NCI-H2171 treated with DMSO at 0.1 percent for 48 hours (cell line): ENCODE measurements at regions not wholly inside any gene's neighbourhood (a gene's known extent, or its start where the extent isn't known, plus 50 kb on each side); places are given as distances from the start of the nearest gene placed in this dataset.
A peak's percentile ranks its signal among the peaks of the same experiment; 100 is the strongest.

ENCODE experiments used
- DNase-seq: peaks from one replicate; lab custom pipeline; 2025; lab: John Stamatoyannopoulos, UW

DNA sequence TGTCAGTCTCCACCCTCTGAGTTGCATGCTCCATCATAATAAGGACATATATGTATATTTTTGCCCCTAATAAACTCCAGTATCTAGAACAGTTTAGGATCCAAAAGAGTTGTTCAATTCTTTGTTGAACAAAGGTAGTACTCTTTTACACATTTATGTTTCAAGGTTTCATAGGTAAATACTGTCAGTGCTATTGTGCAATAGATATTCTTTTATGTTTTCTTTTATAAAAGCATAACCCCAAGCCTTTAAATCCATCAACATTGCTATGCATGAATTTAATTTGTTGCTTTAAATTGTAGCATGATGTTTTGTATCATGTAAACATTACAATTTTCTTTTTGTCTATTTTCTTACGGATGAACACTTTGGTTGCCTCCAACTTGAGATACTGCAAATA is 469.7 kb upstream of the COBL start:
- DNase-seq, result no peak

DNA sequence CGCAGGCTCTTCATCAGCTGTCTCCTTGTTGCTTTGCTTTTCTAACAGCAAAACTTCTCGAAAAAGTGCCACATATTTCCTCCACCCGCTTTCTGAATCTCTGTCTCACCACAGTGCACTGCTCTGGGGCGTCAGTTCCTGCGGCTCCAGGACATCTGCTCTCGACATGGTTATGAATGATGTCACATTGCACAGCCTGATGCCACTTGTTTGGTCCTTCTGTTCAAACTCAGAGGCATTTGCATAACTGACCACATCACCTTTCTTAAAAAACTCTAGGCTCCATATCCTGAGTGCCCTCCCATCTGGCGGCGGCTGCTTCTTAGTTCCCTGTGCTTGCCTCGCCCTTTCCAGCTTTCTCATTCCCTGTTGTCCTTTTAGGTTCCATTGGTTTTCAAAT is 469.3 kb upstream of the COBL start:
- no peak for DNase-seq

DNA sequence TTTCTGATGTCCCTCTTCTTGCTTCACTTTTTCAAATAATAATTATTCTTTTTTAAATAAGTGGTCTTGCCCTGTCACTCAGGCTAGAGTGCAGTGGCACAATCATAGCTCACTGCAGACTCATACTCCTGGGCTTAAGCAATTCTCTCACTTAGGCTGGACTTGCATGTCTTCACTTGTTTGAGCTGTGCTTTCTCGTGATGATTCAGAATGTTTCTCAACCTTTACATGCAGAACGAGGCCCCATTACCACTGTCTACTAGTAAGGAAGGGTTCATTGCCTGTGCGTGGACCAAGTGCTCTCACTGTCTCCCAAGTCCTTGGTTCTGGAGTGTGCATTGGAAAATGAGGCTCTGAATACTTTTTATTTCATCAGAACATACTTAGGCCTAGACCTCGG is 468.6 kb upstream of the COBL start:
- no peak for DNase-seq

DNA sequence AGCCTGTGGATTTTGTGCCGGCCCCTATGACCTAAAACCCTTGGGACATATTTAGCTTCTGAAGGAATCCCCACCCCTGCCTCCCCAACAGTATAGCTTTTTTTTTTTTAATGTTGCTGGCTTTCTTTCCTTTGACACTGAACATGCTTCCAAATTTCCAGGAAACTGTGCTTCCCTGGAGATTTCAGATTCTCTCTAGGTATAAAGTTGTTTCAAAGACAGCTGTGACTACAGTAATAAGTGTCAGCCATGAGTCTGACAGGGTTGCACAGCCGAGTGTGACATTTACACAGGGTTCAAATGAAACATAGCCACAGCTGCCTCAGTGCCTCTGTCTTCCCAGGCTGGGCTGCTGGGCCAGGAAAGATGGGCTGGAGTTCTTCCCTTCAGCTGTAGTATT is 466.6 kb upstream of the COBL start:
- no peak for DNase-seq

DNA sequence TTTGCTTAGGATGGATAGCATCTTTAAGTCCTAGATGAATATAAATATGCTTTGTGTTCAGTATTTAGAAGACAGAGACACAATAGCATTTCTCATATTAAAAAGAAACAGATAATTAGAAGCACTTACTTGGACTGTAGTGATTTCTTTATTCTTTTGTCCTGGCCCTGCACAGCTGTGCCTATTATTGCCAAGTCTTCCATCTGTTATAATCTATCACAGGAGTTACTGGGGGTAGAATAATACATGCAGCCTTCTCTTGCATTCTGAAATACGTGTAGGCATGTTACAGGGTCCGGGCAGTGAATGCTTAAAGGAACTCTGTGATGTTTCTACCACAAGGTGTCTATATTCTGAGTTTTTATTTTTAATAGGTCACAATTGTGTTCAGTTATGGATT is 461.5 kb upstream of the COBL start:
- DNase-seq, result no peak

DNA sequence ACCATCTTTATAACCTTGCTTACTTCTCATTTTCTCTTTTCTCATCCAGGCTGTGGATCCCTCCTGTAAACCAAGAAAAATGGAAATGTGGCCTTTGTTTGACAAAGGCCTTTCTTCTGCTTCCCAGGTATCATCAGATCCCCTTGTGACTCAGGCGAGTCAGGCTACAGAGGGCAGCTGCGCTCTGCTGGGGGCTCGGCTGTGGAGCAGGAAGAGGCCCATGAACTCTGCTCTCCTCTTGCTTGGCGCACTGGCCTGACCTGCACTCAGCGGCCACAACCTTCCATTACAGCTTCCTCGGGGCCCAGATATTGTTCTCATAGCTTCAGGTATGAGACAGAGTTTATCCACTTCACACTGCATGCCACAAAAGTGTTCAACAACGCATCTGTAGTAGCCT is 457.6 kb upstream of the COBL start:
- no peak for DNase-seq

DNA sequence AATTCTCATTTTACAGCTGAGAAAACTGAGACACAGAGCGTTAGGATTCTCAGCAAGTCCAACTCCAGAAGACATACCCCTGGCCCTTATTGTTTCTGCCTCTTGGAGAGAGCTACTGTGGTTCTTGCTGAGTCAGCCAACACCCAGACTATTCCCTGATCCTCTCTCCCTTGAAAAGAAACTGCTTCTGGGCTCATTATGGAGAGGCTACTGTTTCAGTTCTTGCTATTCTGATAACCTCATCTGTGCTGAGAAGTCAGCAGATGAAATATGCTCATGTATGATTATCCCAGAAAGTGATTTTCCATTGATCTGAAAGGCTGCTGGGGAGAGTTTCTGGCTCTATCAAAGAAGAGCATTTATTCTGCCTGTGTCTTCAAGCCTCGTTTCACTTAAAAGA is 455.6 kb upstream of the COBL start:
- no peak for DNase-seq

DNA sequence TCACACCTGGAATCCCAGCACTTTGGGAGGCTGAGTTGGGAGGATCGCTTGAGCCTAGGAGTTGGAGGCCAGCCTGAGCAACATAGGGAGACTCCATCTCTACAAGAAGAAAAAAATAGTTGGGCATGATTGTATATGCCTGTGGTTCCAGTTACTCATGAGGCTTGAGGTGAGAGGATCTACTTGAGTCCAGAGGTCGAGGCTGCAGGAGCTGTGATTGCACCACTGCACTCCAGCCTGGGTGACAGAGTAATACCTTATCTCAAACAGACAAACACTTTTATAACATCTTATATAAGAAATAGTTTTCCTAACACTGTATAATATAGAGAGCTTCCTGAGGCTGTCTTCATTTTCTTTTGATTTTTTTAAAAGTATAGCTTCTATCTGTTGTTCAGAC is 448.4 kb upstream of the COBL start:
- no peak for DNase-seq

DNA sequence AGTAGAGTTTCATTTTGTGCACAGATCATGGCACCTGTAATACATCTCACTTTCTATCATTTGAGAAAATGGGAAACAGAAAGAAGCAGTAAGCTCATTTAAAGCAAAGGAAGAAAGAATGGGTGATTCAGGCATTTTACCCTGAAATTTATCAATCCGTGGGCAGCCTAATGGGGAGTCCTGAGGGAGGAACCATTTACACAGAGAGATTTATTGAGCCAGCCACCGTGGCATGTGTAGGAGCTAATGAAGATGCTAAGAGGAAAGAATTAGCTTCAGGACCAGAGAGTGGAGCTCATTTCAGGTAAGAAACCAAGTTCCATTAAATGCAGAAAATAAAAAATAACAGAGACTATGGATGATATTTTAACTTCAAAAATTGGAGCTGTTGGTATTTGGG is 443.4 kb upstream of the COBL start:
- DNase-seq, result no peak

DNA sequence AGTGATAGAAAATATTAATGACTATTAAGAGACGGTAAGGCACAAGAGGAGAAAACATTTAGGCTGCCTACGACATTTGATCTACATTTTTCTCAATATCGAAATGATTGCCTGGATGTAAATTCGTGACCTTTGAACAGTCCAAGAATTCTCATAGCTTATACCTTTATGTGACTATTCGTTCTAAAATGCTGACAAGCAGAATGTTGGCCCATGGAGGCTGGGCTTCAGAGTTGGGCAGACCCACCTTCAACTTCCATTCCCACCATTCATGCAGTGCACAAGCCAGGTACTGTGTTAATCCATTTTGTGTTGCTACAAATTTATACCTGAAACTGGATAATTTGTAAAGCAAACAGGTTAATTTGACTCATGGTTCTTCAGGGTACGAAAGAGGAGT is 441.4 kb upstream of the COBL start:
- DNase-seq, result no peak

DNA sequence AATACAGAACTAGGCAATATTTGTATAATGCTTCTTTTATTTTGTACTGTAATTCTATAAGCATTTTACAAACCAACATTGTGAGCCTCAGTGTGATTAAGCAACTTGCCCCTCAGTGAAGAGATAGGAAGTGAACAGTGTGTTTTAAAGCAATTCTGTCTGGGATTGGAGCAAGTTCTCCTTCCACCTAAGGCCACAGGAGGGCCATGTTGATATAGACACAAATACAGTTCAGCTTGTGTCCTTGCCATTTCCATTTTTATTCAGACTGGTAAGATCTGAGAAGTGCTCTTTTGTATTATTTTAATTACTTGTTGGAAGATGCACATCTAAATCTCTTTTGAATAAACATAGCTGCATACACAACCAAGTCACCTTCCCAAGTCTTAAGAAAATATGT is 416.3 kb upstream of the COBL start:
- DNase-seq, result no peak

DNA sequence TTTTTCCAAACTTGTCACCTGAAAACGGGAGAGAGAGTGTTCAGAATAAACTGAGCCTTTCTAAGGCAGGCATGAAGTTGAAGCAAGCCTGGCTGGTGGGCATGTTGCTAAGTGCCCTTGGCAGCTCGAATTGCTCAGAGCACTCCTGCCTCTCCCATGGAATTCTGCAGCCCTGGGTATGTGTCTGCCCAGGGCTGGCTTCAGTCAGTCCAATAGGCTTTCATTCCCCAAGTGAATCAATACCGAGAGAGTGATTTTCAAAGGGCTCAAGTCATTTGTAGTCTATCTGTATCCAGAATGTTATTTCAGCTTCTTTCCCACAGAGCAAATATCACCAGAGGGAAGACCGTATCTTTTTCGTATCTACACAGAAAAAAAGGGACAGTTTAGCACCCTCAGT is 415.5 kb upstream of the COBL start:
- DNase-seq, result no peak

DNA sequence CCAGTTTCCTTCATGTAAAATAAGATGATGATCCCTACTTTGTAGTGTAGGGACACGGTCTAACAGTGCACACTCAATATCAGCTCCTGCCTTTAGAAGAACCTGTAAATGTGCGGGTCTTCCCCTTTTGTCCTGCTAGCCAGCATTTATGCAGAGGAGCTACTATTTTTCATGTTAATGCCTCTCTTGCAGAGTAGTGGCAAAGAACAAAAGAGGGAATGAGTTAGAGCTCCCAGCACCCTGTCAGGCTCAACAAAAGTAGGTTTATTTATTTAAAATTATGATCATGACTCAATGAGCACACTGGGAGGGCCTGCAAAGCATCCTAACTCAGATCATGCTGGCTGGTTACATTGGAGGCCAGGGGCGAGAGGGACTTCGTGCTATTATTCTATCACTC is 414.5 kb upstream of the COBL start:
- no peak for DNase-seq

DNA sequence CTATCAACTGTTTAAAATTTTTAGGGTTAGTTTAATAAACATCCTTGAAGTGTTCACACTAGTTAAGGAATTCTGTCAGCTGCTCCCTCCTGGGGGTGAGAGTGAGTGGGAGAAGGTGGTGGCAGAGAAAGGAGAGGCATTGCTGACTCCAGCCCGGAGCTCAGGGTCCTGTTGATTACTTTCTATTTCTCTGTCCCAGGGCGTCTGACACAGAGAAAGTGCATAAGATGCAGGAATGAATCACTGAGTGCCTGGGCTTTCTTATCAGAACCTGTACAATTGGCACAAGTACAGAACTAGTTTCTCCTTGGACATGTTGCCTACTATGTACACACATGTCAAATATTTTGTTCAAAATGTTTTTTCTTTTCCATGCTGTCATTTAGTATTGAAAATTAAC is 410.8 kb upstream of the COBL start:
- no peak for DNase-seq

DNA sequence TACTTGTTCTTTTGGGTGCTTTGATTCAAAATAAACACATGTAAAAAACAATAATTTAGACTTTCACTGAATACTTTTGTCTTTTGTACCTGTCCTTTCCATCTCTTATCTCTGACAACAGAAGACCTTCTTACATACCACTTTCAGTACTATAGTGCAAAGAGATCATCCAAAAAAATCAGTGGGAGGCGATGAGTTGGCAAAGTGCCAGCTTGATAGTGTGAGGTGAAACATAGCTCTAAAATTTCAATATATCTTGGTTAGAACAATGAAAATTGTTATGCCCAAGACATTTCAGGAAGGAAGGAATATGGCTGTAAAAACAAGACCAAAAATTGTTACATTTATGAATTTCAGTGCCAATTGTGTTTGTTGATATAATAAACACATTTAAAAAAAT is 390.2 kb upstream of the COBL start:
- peak; percentile 27 for DNase-seq

DNA sequence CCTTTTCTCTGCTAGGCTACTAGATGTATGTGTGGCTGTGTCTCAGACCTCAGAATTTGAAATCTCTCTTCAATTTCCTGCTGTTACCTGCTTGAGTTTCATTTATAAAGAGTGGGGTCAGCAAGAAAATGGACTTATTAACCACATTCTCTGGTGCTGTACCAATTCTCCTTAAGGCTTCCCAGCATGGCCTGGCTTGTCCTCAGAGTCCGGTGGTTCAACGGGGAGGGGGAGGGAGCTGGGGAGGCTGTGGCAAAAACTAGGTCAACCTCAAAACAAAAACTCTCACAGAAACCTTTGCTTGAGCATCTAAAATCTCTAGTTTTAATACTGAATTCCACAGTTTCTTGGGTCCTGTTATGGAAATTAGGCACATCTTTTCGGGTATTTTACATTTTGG is 389.1 kb upstream of the COBL start:
- DNase-seq, result no peak

DNA sequence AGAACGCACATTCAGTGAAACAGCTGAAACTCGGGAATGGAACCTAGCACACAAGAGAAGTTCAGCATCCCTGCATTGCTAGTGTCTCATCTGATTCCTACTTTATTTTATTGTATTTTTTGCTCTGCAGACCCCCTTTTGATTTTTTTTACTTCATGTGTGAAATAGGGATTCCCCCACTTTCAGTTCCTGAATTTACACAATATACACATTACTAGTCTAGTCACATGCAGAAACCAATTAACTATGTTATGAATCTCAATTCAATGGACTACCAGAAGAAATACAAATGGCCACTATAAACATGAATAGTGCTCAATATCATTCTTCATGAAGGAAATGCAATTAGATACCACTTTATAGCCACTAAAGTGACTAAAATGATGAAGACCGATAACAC is 386.1 kb upstream of the COBL start:
- no peak for DNase-seq

DNA sequence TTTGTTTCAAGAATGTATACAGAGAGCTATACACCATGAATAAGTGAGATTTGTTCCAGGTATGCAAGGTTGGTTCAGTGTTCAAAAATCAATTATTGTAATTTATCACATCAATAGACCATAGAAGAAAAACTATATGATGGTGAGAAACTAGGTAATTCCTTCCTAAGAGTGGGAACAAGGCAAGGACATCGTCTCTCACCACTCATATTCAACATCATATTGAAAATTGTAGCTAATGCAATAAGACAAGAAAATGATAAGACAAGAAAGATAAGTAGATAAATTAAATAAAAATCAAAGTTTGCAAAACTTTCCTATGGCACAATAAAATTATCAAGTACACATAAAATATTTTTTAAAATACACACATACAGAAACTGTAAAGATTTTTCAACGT is 385.3 kb upstream of the COBL start:
- no peak for DNase-seq

DNA sequence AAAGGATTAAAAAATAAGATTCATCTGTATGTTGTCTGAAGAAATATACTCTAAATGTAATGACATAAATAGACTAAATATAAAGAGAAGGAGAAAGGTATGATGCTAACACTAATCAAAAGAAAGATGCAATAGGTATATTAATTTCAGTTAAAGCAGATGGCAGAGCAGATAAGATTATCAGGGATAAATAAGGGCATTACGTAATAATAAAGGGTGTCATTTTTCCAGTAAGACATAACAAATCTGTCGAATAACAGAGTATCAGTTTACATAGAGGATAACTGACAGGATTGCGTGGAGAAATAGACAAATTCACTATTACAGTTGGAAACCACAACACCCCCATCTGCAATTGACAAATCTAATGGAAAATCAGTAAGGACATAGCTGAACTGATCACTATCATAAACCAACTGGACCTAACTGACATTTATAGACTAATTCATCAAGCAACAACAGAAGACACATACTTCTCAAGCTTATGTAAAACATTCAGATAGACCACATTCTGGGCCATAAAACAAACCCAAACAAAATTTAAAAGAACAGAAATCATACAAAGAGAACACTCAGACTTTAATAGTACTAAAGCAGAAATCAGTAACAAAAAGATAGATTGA is 384.1 kb upstream of the COBL start:
- peak; percentile 67 for DNase-seq

DNA sequence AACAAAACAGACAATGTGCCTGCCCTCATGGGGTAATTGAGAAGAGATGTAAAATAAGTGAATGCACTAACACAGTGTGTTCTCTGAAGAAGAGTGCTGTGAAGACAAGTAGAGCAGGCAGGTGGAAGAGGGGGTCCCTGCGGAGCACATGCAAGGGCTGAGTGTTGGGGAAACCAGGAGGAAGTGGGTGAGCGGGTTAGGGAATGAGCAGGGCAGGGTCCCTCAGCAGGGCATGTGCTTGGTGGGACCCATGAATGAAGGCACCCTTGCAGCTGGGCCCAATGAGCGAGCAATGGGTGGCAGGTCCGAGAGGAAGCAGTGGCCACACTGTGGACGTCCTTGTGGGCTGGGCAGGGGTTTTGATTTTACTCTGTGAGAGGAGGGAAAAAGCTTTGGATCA is 376.6 kb upstream of the COBL start:
- no peak for DNase-seq

DNA sequence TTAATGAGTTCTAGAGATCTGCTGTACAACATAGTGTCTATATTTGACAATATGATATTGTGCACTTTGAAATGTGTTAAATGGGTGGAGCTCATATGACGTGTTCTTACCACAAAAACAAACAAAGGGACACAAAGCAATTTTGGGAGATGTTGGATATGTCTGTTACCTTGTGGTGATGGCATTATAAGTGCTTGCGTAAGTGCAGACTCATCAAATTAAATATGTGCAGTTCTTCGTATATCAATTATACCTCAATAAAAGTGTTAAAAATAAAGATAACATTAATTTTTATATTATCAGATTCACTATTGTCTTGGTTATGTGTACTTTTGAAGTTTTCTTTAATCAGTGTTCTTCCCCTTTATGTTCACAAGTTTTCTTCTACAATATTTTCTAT is 372.9 kb upstream of the COBL start:
- no peak for DNase-seq

DNA sequence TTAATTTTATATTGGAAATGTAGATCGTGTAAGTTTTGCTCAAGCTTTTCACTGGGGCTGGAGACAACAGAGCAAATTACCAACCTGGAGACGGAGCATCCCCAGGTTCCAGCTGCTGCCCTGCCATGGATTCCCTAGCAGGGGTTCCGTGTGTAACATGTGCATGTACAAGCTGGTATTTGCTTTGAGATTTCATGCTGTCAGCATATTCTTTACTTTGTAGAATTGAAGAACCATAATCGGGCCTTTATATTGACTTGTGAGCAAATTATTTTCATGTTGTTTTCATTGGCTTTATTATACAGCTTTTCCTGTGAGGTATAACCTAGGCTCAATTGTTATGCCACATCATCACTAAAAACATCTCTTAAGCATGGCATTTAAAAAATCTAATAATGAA is 369.2 kb upstream of the COBL start:
- no peak for DNase-seq

DNA sequence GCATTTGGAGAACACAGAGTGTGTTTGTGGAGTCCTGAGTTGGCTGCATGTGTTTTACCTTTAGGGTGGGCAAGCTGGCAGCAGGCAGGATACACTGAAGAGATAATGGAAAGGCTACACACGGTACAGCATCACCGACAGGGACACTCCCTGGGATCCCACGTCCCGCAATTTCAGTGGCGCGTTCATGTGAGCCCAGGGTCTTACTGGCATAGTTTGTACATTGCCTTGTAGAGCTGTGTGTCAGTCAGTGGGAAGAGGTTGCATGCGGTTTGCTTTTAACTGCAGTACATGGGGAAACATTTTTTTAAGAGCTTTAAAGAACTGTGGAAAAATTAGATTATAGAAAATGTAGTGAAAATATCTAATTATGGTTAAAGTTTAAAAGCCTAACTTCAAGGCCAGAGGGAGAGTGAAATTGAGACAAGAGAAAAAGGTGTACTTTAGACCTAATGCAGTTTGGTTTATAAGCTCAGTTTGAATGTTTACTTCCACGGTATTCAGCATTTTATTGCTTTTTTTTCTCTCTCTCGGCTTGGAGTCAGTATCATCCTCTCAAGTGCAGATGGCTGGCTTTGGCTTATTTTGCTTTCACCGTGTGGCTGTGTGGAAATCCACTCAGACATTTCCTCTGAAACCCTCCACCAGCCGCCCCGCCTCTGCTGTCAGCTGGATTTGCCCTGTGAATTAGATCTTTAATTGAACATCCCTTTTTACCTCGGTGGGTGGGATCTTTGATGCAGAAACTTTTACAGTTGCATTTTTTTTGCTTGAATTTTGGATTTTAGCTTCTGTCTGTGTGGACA is 364.2 kb upstream of the COBL start:
- DNase-seq, result no peak

DNA sequence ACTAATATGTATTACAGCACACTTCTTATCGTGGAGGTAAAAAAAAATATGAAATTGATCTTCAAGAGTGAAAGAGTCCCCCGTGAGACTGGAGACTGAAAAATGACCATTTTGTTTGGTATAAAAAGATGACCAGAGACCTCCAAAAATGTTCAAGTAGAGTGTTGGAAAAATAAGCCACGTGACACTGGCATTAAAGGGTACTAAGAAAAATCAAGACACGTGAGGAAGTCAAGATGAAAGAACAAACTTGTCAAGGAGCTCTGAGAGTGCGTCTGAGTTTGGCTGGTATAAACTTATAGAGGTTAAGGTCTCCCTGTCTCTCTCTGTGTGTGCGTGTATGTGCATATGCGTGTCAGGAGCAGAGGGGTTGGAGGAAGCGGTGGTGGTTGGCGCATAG is 362.7 kb upstream of the COBL start:
- no peak for DNase-seq
